PC-9 (cell line): ENCODE measurements at regions not wholly inside any gene's neighbourhood (a gene's known extent, or its start where the extent isn't known, plus 50 kb on each side); places are given as distances from the start of the nearest gene placed in this dataset.

Experiments
- BruUV-seq: library from RNA; stranded (reverse); fragments of 400-500 nt; replicated peaks from 2 replicates; lab custom pipeline; 2021; lab: Mats Ljungman, UMichigan
- CTCF ChIA-PET: fragments of 300-600 bp; sonication (Branson Sonifier 250); formaldehyde crosslinking; loops from one replicate; lab custom pipeline; 2022; ENCODE audit warnings: antibody characterized with exemption; lab: Charles Lee
- POLR2A ChIA-PET: fragments of 300-600 bp; sonication (Branson Sonifier 250); formaldehyde crosslinking; loops from one replicate; lab custom pipeline; 2022; ENCODE audit warnings: antibody characterized with exemption; ENCODE audit not compliant: unreplicated experiment; lab: Charles Lee
- DNase-seq, 2 experiments: peaks; one replicate each; pipeline versions ENCODE4 v3.0.0 to v3.0.0-alpha.2; 2015 to 2022; ENCODE audit warnings: mixed read lengths in 1 of 2
- H2AFZ ChIP-seq: fragments of 200-600 bp; sonication (generic); 2 replicates; pipeline ENCODE4 v1.8.1; 2017; ENCODE audit warnings: antibody characterized with exemption
- H3F3A ChIP-seq: fragments of 200-600 bp; sonication (generic); 2 replicates; pipeline ENCODE4 v1.8.1; 2017; ENCODE audit warnings: antibody characterized with exemption, mild to moderate bottlenecking, low read depth; ENCODE audit not compliant: insufficient read depth
- H3K27ac ChIP-seq: fragments of 200-600 bp; sonication (generic); 2 replicates; pipeline ENCODE4 v1.6.1; 2016; ENCODE audit warnings: mixed run types
- H3K27me3 ChIP-seq: fragments of 200-600 bp; sonication (generic); 2 replicates; pipeline ENCODE4 v1.6.1; 2016; ENCODE audit warnings: low read depth, mixed run types; ENCODE audit not compliant: insufficient read depth
- H3K36me3 ChIP-seq: fragments of 200-600 bp; sonication (generic); 2 replicates; pipeline ENCODE4 v1.6.1; 2016; ENCODE audit warnings: low read depth, mixed run types
- H3K4me1 ChIP-seq: fragments of 200-600 bp; sonication (generic); replicated peaks from 2 replicates; pipeline ENCODE4 v1.6.1; 2016; ENCODE audit warnings: mixed run types; ENCODE audit not compliant: insufficient read depth
- H3K4me2 ChIP-seq: fragments of 200-600 bp; sonication (generic); 2 replicates; pipeline ENCODE4 v1.6.1; 2017; ENCODE audit warnings: mixed run types
- H3K4me3 ChIP-seq: fragments of 200-600 bp; sonication (generic); 2 replicates; pipeline ENCODE4 v1.6.1; 2016; ENCODE audit warnings: mixed run types
- H3K79me2 ChIP-seq: fragments of 200-600 bp; sonication (generic); 2 replicates; pipeline ENCODE4 v1.6.1; 2017; ENCODE audit warnings: low read depth, mixed run types
- H3K9me2 ChIP-seq: fragments of 200-600 bp; sonication (generic); 2 replicates; pipeline ENCODE4 v1.8.1; 2017; ENCODE audit warnings: mild to moderate bottlenecking; ENCODE audit not compliant: insufficient read depth
- H3K9me3 ChIP-seq: fragments of 200-600 bp; sonication (generic); 2 replicates; pipeline ENCODE4 v1.8.1; 2016; ENCODE audit warnings: low read depth; ENCODE audit not compliant: insufficient read depth
- H4K20me1 ChIP-seq: fragments of 200-600 bp; sonication (generic); 2 replicates; pipeline ENCODE4 v1.8.1; 2017; ENCODE audit not compliant: insufficient read depth
- CTCF ChIP-seq: fragments of 200-600 bp; sonication (generic); conservative IDR thresholded peaks from 2 replicates; pipeline ENCODE4 v1.6.1; 2017; ENCODE audit warnings: mixed run types, antibody characterized with exemption, mild to moderate bottlenecking, moderate library complexity
- EZH2 ChIP-seq: fragments of 200-600 bp; sonication (generic); IDR thresholded peaks from 2 replicates; pipeline ENCODE4 v1.8.0; 2017; ENCODE audit warnings: antibody characterized with exemption, low read depth
- intact Hi-C: fragments of 100-400 bp; cut with micrococcal nuclease; formaldehyde crosslinking; loops from one replicate; pipeline ENCODE4 v1.10.0; 2022; ENCODE audit not compliant: unreplicated experiment

GRCh38 chr13:19053561-19053960 is 128.1 kb downstream of the TUBA3C start:
- H2AFZ ChIP-seq = no peak overlapping the region
- H4K20me1 ChIP-seq = no peaks in the 10 kb centered on the region
- no peak overlapping the region for H3K4me2 ChIP-seq
- no peaks in the 10 kb centered on the region for H3F3A ChIP-seq
- ChIA-PET CTCF (no interaction called here), POLR2A (no interaction called here)
- no peak overlapping the region for H3K4me3 ChIP-seq
- no peaks in the 10 kb centered on the region for H3K79me2 ChIP-seq
- no peaks in the 10 kb centered on the region for H3K9me3 ChIP-seq
- intact Hi-C loops = no loop called here
- no peaks in the 10 kb centered on the region for H3K4me1 ChIP-seq
- TF ChIP-seq EZH2 (no peak), CTCF (no peak)
- no peak overlapping the region for H3K27ac ChIP-seq
- no peak for DNase-seq
- H3K9me2 ChIP-seq = no peaks in the 10 kb centered on the region
- no peaks in the 10 kb centered on the region for H3K36me3 ChIP-seq
- H3K27me3 ChIP-seq = peaks cover 63% of the 10 kb centered on the region
- BruUV-seq = no TSS peak

- no peak for DNase-seq
- Histone ChIP-seq H3K27ac (no peak overlapping the region), H4K20me1 (no peaks in the 10 kb centered on the region), H3K9me2 (no peaks in the 10 kb centered on the region), H3K9me3 (no peaks in the 10 kb centered on the region), H3K27me3 (peaks cover 63% of the 10 kb centered on the region), H3F3A (no peaks in the 10 kb centered on the region), H3K4me1 (no peaks in the 10 kb centered on the region), H3K79me2 (no peaks in the 10 kb centered on the region), H3K4me2 (no peak overlapping the region), H2AFZ (no peak overlapping the region), H3K36me3 (no peaks in the 10 kb centered on the region), H3K4me3 (no peak overlapping the region)
- ChIA-PET CTCF (no interaction called here), POLR2A (no interaction called here)
- TF ChIP-seq EZH2 (no peak), CTCF (no peak)
- BruUV-seq = no TSS peak
- intact Hi-C loops = no loop called here
Measured at GRCh38 chr13:19052931-19053330, 128.7 kb downstream of the TUBA3C start.

- intact Hi-C loops = no loop called here
- TF ChIP-seq EZH2 = no peak
- TF ChIP-seq CTCF = no peak
- Histone ChIP-seq H3K4me3 (no peak overlapping the region), H3K9me3 (no peaks in the 10 kb centered on the region), H3F3A (no peaks in the 10 kb centered on the region), H3K9me2 (no peaks in the 10 kb centered on the region), H4K20me1 (no peaks in the 10 kb centered on the region), H3K27ac (no peak overlapping the region), H3K4me2 (no peak overlapping the region), H3K79me2 (no peaks in the 10 kb centered on the region), H3K27me3 (peaks cover 64% of the 10 kb centered on the region), H3K36me3 (no peaks in the 10 kb centered on the region), H2AFZ (no peak overlapping the region), H3K4me1 (no peaks in the 10 kb centered on the region)
- no TSS peak for BruUV-seq
- no peak for DNase-seq
- ChIA-PET POLR2A (no interaction called here), CTCF (no interaction called here)
Measured at GRCh38 chr13:19052180-19052579, 129.4 kb downstream of the TUBA3C start.
